ENCODE measurements at regions not wholly inside any gene's neighbourhood (a gene's known extent, or its start where the extent isn't known, plus 50 kb on each side); places are given as distances from the start of the nearest gene placed in this dataset.

GRCh38 chr12:127191129-127191528, 1075.8 kb upstream of the TMEM132C start:
- TF ChIP-seq CTCF (conservative IDR thresholded peaks at IDR 0.05; ENCODE audit: low read length) (no peak), EZH2phosphoT487 (IDR thresholded peaks at IDR 0.05; ENCODE audit: borderline replicate concordance, low read depth, low read length) (no peak)
